Ovary (tissue), 7 donors: ENCODE measurements at regions not wholly inside any gene's neighbourhood (a gene's known extent, or its start where the extent isn't known, plus 50 kb on each side); places are given as distances from the start of the nearest gene placed in this dataset.

Experiments used
- DNase-seq, 5 donors: peaks; one replicate each; pipeline ENCODE4 v3.0.0-alpha.2; 2019 to 2020
- H3K27ac ChIP-seq, 2 donors: fragments of 200-600 bp; one replicate each; pipeline versions ENCODE4 v1.5.1 to v1.8.0; 2019 to 2022
- H3K27me3 ChIP-seq: fragments of 200-600 bp; one replicate; pipeline ENCODE4 v1.8.0; 2022
- H3K36me3 ChIP-seq: fragments of 200-600 bp; sonication (generic); one replicate; pipeline ENCODE4 v1.5.1; 2019
- H3K4me1 ChIP-seq: one replicate; pipeline ENCODE4 v1.8.1; 2013; ENCODE audit warnings: mild to moderate bottlenecking, moderate library complexity; ENCODE audit not compliant: insufficient read depth
- H3K4me3 ChIP-seq: fragments of 200-600 bp; sonication (generic); one replicate; pipeline ENCODE4 v1.5.1; 2017
- H3K9me3 ChIP-seq, 2 donors: fragments of 200-600 bp in 1 of 2; sonication (generic) in 1 of 2; one replicate each; pipeline versions ENCODE4 v1.5.1 to v1.8.1; 2013 to 2019; ENCODE audit warnings: mild to moderate bottlenecking in 1 of 2, moderate library complexity in 1 of 2
- EP300 ChIP-seq: sonication (generic); formaldehyde crosslinking; IDR thresholded peaks from one replicate; pipeline ENCODE4 v1.6.1; 2017; ENCODE audit warnings: antibody characterized with exemption
- POLR2A ChIP-seq: fragments of 450-650 bp; IDR thresholded peaks from one replicate; pipeline ENCODE4 v1.6.1; 2017; ENCODE audit warnings: antibody characterized with exemption, mild to moderate bottlenecking, moderate library complexity
- WGBS, 3 donors: extraction: QIAGEN DNeasy Blood & Tissue Kit in 1 of 3; methylation state at CpG; one replicate each; pipeline versions ENCODE4 v1.1.5 to v1.1.7; 2013 to 2017; 5-methylcytosine and 5-hydroxymethylcytosine counted together
- intact Hi-C, 4 donors: fragments of 100-400 bp; cut with DNase I; formaldehyde crosslinking; loops; one replicate each; pipeline versions ENCODE4 v1.11.0 to v1.15.1; 2022 to 2023
- TF ChIP-seq, protein P1 (sequence below), 3 donors: fragments of 450-650 bp in 2 of 3; fragments of 200-600 bp in 1 of 3; IDR thresholded peaks; one replicate each; pipeline versions ENCODE4 v1.5.1 to v1.8.0; 2016 to 2022; ENCODE audit warnings: antibody characterized with exemption in 3 of 3, mild to moderate bottlenecking in 1 of 3
- donor health status: DM: no; HTN: no; CAD: no; lungs with moderate emphysema.
- donor health status: DM: no; HTN: no; CAD: no.
- donor health status: Bipolar disorder and iron deficiency.
- donor health status: DM: no; HTN: no; CAD: no.
- donor health status: DM: yes; HTN: yes; CAD: no.

GRCh38 chr5:124153588-124153987 is 592.9 kb downstream of the ZNF608 start:
- no peaks in the 10 kb centered on the region for H3K9me3 ChIP-seq
- H3K4me1 ChIP-seq: no peaks in the 10 kb centered on the region
- H3K27me3 ChIP-seq: no peaks in the 10 kb centered on the region
- no peak overlapping the region for H3K27ac ChIP-seq
- H3K36me3 ChIP-seq: no peaks in the 10 kb centered on the region
- DNase-seq: no peak
- 91 to 96% (median 95%) methylated on average over 1 of the region's 1 CpG for WGBS, 3 donors
- no peak overlapping the region for H3K4me3 ChIP-seq
- intact Hi-C loops: loop anchor here in 1 of 4 donors (5.0 kb wide), 1 partner anchor 1629 kb away; no protein-coding TSS in a partner anchor
- TF ChIP-seq EP300 (no peak), POLR2A (no peak)
- TF ChIP-seq, protein P1, sequence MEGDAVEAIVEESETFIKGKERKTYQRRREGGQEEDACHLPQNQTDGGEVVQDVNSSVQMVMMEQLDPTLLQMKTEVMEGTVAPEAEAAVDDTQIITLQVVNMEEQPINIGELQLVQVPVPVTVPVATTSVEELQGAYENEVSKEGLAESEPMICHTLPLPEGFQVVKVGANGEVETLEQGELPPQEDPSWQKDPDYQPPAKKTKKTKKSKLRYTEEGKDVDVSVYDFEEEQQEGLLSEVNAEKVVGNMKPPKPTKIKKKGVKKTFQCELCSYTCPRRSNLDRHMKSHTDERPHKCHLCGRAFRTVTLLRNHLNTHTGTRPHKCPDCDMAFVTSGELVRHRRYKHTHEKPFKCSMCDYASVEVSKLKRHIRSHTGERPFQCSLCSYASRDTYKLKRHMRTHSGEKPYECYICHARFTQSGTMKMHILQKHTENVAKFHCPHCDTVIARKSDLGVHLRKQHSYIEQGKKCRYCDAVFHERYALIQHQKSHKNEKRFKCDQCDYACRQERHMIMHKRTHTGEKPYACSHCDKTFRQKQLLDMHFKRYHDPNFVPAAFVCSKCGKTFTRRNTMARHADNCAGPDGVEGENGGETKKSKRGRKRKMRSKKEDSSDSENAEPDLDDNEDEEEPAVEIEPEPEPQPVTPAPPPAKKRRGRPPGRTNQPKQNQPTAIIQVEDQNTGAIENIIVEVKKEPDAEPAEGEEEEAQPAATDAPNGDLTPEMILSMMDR (IDR thresholded peaks at IDR 0.05): no peak

DNA sequence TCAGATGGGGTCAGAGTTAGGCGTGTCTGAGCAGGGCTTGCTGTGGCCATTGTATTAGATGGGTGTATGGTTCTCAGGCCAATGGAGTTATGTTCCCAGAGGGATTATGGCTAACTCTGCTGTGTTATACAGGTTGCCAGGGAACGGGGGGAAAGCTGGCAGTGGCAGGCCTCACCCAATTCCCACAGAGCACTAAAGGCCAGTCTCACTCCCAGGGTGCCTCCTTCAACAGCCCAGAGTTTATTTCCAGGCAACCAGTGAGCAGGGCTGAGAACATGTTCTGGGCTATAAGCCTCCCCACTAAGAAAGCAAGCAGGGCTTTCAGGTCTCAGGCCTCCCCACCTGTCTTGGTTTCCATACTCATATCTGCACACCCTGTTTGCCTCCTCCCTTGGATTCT is 597.9 kb downstream of the ZNF608 start:
- H3K27ac ChIP-seq: no peak overlapping the region
- TF ChIP-seq POLR2A (no peak), EP300 (no peak)
- TF ChIP-seq, protein P1 (IDR thresholded peaks at IDR 0.05): no peak
- DNase-seq: no peak
- no peaks in the 10 kb centered on the region for H3K9me3 ChIP-seq
- no peak overlapping the region for H3K4me3 ChIP-seq
- no peaks in the 10 kb centered on the region for H3K36me3 ChIP-seq
- 93 to 100% (median 98%) methylated on average over 2 of the region's 2 CpGs for WGBS, 3 donors
- intact Hi-C loops: no loop called here
- H3K27me3 ChIP-seq: no peaks in the 10 kb centered on the region
- H3K4me1 ChIP-seq: no peaks in the 10 kb centered on the region

- Histone ChIP-seq H3K36me3 (no peaks in the 10 kb centered on the region), H3K27me3 (no peaks in the 10 kb centered on the region), H3K4me1 (no peaks in the 10 kb centered on the region), H3K4me3 (no peak overlapping the region), H3K9me3 (no peaks in the 10 kb centered on the region), H3K27ac (no peak overlapping the region)
- no peak for DNase-seq
- TF ChIP-seq POLR2A (no peak), EP300 (no peak)
- TF ChIP-seq, protein P1 (IDR thresholded peaks at IDR 0.05): no peak
- intact Hi-C loops: no loop called here
Measured at GRCh38 chr5:124140060-124140459, 606.4 kb downstream of the ZNF608 start.

DNA sequence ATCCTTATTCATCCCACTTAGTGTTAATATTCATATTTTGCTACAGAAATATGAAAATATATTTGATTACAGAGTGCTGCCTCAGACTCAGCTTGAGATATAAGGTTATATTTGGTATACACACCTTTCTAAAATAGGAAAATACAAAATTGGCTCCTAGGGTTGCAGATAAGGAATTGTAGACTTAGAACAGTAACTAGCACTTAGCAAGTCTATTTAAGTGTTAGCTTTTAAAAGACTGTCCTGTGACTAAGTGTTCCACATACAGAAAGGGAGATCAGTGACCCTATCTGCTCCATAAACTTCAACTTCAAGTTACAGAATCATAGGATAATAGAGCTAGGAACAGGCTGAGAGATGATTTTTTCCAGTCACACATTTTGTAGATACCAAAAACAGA is 607.0 kb downstream of the ZNF608 start:
- intact Hi-C loops: no loop called here
- TF ChIP-seq, protein P1 (IDR thresholded peaks at IDR 0.05): no peak
- TF ChIP-seq POLR2A: no peak
- TF ChIP-seq EP300: no peak

DNA sequence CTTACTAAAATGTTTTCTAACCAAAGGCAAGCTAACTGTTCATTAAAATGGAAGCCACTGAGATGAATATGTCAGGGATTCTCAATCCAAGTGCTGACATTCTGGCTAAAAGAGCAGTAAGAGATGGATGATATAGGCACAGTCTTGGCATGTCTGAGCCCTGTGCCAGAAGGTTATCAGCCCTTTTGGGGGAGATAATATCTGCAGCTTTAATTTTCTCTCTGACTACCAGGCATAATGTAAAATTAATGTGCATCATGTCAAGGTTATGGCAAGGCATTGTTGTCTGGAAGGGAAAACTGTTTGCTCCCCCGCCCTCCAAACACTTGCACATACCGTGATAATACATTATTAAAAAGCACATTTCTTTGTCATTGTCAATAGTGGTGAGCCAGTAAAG is 609.8 kb downstream of the ZNF608 start:
- no peak for DNase-seq
- H3K27ac ChIP-seq: no peak overlapping the region
- intact Hi-C loops: no loop called here
- WGBS, 3 donors: 42 to 46% (median 43%) methylated on average over 2 of the region's 2 CpGs
- TF ChIP-seq EP300 (no peak), POLR2A (no peak)
- TF ChIP-seq, protein P1 (IDR thresholded peaks at IDR 0.05): no peak
- H3K4me3 ChIP-seq: no peak overlapping the region
- H3K27me3 ChIP-seq: no peaks in the 10 kb centered on the region
- H3K4me1 ChIP-seq: no peaks in the 10 kb centered on the region
- H3K9me3 ChIP-seq: no peaks in the 10 kb centered on the region
- H3K36me3 ChIP-seq: no peaks in the 10 kb centered on the region

More for the DNA sequence above, 607.0 kb downstream of the ZNF608 start:
- no peak for DNase-seq
- H3K4me3 ChIP-seq: no peak overlapping the region
- no peaks in the 10 kb centered on the region for H3K36me3 ChIP-seq
- H3K27ac ChIP-seq: no peak overlapping the region
- H3K4me1 ChIP-seq: no peaks in the 10 kb centered on the region
- H3K9me3 ChIP-seq: no peaks in the 10 kb centered on the region
- H3K27me3 ChIP-seq: no peaks in the 10 kb centered on the region
